K562 (cell line): ENCODE measurements at regions not wholly inside any gene's neighbourhood (a gene's known extent, or its start where the extent isn't known, plus 50 kb on each side); places are given as distances from the start of the nearest gene placed in this dataset.

ENCODE experiments used
- CTCF ChIP-seq, 3 experiments: IDR thresholded peaks in 2 of 3; conservative IDR thresholded peaks in 1 of 3; 2 replicates each; pipeline ENCODE4 v1.5.1; 2011 to 2012; ENCODE audit warnings: low read length in 3 of 3, mild to moderate bottlenecking in 3 of 3, control low read depth in 2 of 3, improper control_type of control experiment in 1 of 3, inconsistent platforms in 1 of 3, low read depth in 1 of 3, mixed read lengths in 1 of 3, moderate library complexity in 1 of 3; ENCODE audit not compliant: insufficient read depth in 2 of 3
- EZH2 ChIP-seq: IDR thresholded peaks from 2 replicates; pipeline ENCODE4 v1.6.1; 2012; ENCODE audit warnings: low read depth, mild to moderate bottlenecking, inconsistent platforms, low read length, borderline replicate concordance
- IRF2 ChIP-seq: sonication (generic); formaldehyde crosslinking; IDR thresholded peaks from 2 replicates; pipeline ENCODE4 v1.8.1; 2022; ENCODE audit warnings: mild to moderate bottlenecking, missing genetic modification reagents
- KHSRP ChIP-seq: fragments of 450-650 bp; IDR thresholded peaks from 2 replicates; pipeline ENCODE4 v1.6.1; 2017
- MCM7 ChIP-seq, 2 experiments: fragments of 450-650 bp; IDR thresholded peaks; 2 replicates each; pipeline ENCODE4 v1.6.1; 2016 to 2018
- MXI1 ChIP-seq: IDR thresholded peaks from 2 replicates; pipeline ENCODE4 v1.6.1; 2011; ENCODE audit warnings: low read depth, mild to moderate bottlenecking, improper control_type of control experiment, low read length
- PKNOX1 ChIP-seq: fragments of 450-650 bp; IDR thresholded peaks from 2 replicates; pipeline ENCODE4 v1.6.1; 2016
- SIRT6 ChIP-seq: IDR thresholded peaks from one replicate; pipeline ENCODE4 v1.6.1; 2012; ENCODE audit warnings: low read depth, mild to moderate bottlenecking, control low read depth, inconsistent platforms, low read length, moderate library complexity
- SNIP1 ChIP-seq: fragments of 450-650 bp; IDR thresholded peaks from 2 replicates; pipeline ENCODE4 v1.7.1; 2017; ENCODE audit warnings: low read depth, mild to moderate bottlenecking
- TSHZ1 ChIP-seq: fragments of 250-450 bp; sonication (Bioruptor Pico); IDR thresholded peaks from 2 replicates; pipeline ENCODE4 v1.4.0; 2020; ENCODE audit warnings: mild to moderate bottlenecking, moderate library complexity

GRCh38 chr2:15750822-15751329, 159.2 kb downstream of the DDX1 start:
- TF ChIP-seq MXI1, result no peak
- TF ChIP-seq MCM7 (IDR thresholded peaks at IDR 0.05), result no peak
- no peak for TF ChIP-seq CTCF (IDR thresholded peaks at IDR 0.05 in 2 of 3, conservative IDR thresholded peaks at IDR 0.05 in 1 of 3; ENCODE audit: insufficient read depth in 2 of 3, low read depth in 1 of 3, low read length in 3 of 3)
- no peak for TF ChIP-seq TSHZ1 (CRISPR knock-in tag)
- TF ChIP-seq IRF2 (CRISPR knock-in tag), result no peak
- no peak for TF ChIP-seq SNIP1
- no peak for TF ChIP-seq SIRT6
- TF ChIP-seq KHSRP, result no peak
- no peak for TF ChIP-seq EZH2
- TF ChIP-seq PKNOX1, result no peak
